ENCODE measurements at regions not wholly inside any gene's neighbourhood (a gene's known extent, or its start where the extent isn't known, plus 50 kb on each side); places are given as distances from the start of the nearest gene placed in this dataset.

GRCh38 chr2:122875091-122875865 lies 1119.8 kb downstream of the TSN start:
- TF ChIP-seq CTCF (IDR thresholded peaks at IDR 0.05; ENCODE audit: insufficient read depth, low read depth, low read length), result no peak
- TF ChIP-seq EZH2 (IDR thresholded peaks at IDR 0.05; ENCODE audit: insufficient read depth, low read length), result no peak
